DND-41 (cell line): ENCODE measurements at regions not wholly inside any gene's neighbourhood (a gene's known extent, or its start where the extent isn't known, plus 50 kb on each side); places are given as distances from the start of the nearest gene placed in this dataset.

ENCODE experiments used
- EZH2 ChIP-seq: IDR thresholded peaks from 3 replicates; pipeline ENCODE4 v1.6.1; 2012; ENCODE audit warnings: borderline replicate concordance, low read depth, mild to moderate bottlenecking, moderate library complexity, low read length, inconsistent platforms; ENCODE audit not compliant: severe bottlenecking
- TF ChIP-seq, protein P1 (sequence below): IDR thresholded peaks from 2 replicates; pipeline ENCODE4 v1.5.1; 2012; ENCODE audit warnings: borderline replicate concordance, low read length, moderate library complexity, mild to moderate bottlenecking; ENCODE audit not compliant: poor library complexity, severe bottlenecking; ENCODE audit errors: extremely low read depth

DNA sequence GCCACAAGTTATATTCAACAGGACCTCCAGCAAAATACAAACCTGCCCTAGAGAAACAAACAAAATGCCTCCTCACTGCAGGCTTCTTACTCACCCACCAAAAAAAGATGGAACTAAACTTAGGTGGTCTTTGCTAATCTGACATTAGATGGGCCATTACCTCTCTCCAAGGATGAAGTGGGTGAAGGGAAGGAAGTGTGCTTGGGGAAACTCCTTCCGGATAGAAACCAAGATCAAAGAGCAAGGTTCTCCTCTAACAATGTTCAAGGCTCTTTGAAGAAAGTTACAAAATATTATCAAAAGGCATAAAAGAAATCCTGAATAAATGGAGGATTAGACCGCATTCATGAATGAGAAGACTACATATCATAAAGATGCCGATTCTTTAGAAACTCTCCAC is 187.5 kb downstream of the ADSS2 start:
- TF ChIP-seq, protein P1, sequence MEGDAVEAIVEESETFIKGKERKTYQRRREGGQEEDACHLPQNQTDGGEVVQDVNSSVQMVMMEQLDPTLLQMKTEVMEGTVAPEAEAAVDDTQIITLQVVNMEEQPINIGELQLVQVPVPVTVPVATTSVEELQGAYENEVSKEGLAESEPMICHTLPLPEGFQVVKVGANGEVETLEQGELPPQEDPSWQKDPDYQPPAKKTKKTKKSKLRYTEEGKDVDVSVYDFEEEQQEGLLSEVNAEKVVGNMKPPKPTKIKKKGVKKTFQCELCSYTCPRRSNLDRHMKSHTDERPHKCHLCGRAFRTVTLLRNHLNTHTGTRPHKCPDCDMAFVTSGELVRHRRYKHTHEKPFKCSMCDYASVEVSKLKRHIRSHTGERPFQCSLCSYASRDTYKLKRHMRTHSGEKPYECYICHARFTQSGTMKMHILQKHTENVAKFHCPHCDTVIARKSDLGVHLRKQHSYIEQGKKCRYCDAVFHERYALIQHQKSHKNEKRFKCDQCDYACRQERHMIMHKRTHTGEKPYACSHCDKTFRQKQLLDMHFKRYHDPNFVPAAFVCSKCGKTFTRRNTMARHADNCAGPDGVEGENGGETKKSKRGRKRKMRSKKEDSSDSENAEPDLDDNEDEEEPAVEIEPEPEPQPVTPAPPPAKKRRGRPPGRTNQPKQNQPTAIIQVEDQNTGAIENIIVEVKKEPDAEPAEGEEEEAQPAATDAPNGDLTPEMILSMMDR = no peak
- no peak for TF ChIP-seq EZH2
